HS-27A (cell line): ENCODE measurements at regions not wholly inside any gene's neighbourhood (a gene's known extent, or its start where the extent isn't known, plus 50 kb on each side); places are given as distances from the start of the nearest gene placed in this dataset.
A peak's percentile ranks its signal among the peaks of the same experiment; 100 is the strongest.
"Not testable (repeated sequence)": the region's sequence is repeated elsewhere in the genome, so short reads cannot be mapped to it uniquely, and the experiment has no call there.

Experiments
- DNase-seq: peaks from one replicate; pipeline ENCODE4 v3.0.0-alpha.2; 2012; ENCODE audit warnings: low read depth, missing footprints

GRCh38 chr10:30697806-30698205 is 68.3 kb upstream of the LYZL2 start:
- DNase-seq: no peak

GRCh38 chr10:30697221-30697620 is 67.7 kb upstream of the LYZL2 start:
- DNase-seq: not testable (repeated sequence)

DNA sequence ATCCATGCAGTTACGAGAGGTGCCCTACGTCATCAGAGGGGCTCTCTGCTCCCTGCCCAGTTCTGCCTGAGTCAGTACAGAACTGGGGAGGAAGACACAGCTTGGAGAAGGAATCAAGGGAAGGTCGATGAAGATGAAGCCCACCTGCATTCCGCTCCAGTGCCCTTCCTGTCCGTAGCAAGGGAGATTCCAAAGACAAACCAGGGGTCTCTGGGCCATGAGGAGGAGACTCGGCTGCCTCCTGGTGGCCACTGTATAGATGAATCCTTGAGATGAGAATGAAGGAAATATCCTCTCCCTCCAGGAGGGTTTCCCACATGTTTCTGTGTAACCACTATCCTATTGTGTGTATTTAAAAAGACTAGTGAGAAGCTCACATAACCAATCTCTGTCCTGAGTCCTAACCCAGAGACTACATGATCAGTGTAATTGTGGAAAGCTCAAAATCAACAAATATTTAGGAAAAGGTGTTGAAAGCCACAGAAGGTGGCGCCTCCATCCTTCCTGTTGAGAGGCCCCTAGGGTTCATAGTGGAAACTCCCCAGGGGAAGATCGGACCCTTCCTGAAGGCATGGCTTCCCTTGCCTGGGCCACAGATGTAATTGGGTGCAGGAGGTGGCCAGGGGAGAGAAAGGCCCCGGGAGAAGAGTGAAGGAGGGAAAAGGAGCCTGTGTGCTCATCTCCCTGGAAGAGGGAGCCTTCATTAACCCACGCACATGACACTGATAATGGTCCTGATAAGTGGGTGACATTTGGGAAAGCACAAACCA is 67.0 kb upstream of the LYZL2 start:
- not testable (repeated sequence) for DNase-seq

DNA sequence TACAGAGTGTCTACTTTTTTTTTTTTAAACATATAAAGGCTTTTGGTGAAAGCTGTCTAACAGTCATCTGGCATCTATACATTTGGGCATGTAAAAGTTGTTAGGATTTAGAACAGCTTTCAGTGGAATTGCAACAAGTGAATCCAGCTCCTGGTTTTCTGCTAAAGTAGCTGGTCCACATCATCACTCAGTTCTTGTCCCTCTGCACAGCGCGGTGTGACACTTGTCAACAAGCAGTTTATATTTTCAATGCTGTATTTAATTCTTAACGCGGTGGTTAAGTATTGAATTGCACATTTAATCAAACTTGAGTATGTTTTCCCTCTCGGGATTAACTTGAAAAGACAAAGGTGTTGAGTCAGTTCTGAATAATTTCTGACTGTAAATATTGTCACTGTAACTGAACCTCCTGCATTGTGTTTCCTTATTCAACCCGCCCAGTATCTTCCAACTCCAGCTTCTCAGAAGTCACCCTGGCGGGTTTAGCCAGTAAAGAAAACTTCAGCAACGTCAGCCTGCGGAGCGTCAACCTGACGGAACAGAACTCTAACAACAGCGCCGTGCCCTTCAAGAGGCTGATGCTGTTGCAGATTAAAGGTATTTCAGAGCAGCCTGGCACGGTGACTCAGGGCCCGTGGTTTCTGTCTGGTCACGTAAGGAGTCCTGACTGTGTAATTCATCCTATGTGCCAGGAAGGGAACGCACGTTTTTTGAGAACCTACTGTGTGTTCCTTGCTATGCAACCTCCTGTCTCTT is 66.1 kb upstream of the LYZL2 start:
- not testable (repeated sequence) for DNase-seq

DNA sequence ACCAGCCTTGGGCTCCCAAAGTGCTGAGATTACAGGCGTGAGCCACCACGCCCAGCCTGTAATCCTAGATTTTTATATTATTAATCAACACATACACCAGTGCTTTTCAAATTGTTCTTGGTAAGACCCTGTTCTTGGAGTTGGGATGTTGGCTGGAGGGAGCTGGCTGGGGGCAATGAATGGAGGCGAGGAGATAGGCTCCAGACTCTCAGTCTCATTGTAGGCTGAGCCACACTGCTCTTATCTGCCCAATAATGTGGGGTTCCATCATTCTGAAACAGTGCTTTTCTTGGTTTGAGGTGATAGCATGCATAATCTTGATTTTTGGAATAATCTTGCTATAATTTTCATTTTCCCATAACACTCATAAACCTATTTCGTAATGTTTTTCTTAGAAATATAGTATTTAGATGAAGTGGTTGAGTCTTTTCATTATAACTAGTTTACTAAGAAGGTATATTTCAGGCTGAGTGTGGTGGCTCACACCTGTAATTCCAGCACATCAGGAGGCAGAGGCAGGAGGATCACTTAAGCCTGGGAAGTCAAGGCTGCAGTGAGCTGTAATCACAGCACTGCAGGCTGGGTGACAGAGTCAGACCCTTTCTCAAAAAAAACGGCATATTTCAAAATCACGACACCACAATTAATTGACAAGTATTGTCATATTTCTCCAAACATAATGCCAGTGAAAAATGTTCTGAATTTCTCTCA is 65.1 kb upstream of the LYZL2 start:
- no peak for DNase-seq

DNA sequence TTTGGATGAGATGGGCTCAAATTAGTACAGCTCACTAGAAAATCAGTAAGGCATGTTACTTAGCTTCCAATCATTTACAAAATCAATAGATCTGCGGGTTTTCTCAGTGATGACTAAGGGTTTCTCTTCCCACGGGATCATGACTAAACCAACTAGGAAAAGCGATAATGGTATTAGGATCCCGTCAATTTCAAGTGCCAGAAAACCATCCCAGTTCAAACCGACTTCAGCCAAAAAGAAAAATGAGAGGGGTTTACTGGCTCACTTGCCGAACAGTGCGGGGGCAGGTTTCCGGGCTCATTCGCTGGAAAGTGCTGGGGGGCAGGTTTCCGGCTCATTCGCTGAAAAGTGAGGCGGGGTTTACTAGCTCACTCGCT is 62.1 kb upstream of the LYZL2 start:
- peak; percentile 54 for DNase-seq

DNA sequence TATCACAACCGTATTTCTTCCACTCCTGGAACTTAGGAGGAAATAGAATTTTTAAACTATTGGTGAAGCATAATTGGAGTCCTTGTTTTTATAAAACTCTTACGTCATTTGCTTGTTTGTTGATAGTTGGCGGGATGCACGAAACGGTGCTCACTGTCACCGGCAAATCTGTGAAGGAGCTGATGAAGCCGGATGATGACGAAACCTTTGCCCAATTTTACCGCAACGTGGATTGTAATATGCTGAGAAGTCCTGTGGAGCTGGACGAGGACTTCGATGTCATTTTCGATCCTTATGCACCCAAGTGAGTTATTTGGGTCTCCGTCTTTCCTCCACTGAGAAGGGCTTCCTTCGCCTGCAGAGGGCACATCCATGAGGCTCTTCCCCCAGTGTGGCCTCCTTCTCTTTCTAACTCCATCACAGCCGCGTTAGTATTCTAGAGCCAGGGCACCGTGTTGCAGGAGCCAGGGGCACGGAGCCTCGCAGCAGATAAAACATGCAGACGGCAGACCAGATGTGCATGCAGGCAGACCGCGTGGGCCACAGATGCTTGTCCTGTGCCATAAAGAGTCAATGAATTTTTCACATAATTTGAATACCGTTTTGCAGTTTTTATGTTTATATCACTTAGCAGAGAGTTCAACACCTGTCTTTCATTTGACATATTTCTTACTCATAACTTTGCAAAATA is 61.5 kb upstream of the LYZL2 start:
- DNase-seq: not testable (repeated sequence)

DNA sequence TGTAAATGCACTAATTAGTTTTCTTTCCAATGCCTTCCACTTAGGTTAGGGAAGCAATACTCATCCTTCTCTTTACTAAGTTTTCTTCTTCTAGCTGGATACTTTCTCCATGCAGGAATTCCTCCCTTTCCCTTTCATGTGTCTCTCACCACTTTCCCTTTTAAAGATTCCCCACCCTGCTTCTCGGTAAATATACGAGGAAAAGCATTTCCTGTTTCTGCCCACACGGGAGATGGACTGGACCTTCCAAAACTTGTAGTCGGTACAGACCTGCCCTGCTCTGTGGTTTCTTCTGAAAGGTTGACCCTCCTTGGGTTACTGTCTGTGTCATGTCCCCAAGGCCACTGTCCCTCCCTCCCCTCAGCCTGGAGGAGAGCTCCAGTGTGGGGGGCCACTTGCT is 58.9 kb upstream of the LYZL2 start:
- DNase-seq: no peak

GRCh38 chr10:30687698-30688213 is 58.2 kb upstream of the LYZL2 start:
- DNase-seq: no peak

- DNase-seq: no peak
Measured at GRCh38 chr10:30686708-30687107, 57.2 kb upstream of the LYZL2 start.

- DNase-seq: no peak
Measured at GRCh38 chr10:30683496-30683895, 53.9 kb upstream of the LYZL2 start.

- DNase-seq: peak; percentile 85
Measured at GRCh38 chr10:30682377-30683199, 53.0 kb upstream of the LYZL2 start.

DNA sequence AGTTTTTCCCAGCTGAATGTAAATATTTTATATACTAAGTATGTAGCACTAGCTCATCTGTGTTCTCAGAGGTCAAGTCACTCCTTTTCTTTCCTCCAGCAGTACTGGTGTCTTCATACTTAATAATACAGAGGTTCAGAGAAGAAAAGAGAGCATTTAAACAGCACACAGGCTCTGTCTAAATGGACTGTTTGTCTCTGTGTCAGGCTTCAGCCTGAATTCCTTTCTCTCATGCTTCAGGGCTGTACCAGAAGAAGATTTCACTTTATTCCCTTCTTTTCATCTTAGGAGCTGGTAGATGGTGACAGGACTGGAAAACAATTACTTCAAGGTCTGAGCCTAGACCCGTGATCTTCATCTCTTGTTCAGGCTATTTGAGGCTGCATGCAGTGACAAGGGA is 51.4 kb upstream of the LYZL2 start:
- no peak for DNase-seq
